H4 (cell line): ENCODE measurements at regions not wholly inside any gene's neighbourhood (a gene's known extent, or its start where the extent isn't known, plus 50 kb on each side); places are given as distances from the start of the nearest gene placed in this dataset.

Experiments
- DNase-seq: peaks from one replicate; pipeline ENCODE4 v3.0.0-alpha.2; 2015; ENCODE audit warnings: low spot score

DNA sequence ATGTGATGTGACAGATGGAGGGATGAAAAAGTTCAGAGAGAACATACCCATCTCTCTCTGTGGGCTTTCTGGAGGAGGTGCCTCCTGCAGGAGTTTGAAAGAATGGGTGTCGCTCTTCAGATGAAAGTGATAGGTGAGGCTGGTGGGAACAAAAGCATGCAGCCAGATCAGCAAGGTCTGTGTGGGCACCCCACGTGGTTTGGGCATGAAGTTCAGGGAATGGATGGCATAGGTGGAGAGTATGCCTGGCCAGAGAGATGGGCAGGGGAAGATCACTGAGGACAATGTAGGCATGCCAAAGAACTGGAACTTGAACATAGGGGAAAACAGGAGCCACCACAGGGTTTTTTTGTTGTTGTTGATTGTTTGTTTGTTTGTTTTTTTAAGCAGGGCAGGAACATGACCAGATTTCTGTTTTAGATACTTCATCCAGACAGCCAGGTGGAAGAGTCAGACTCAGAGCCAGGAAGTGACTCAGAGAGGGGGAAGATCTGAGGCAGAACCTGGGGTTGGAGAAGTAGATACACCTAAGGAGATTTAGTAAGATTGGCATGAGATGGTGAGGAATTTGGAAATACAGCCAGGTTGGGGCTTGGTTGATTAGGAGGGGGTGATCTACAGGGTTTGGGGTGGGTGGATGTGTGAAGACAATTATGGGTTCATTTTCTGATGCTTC lies 64.8 kb upstream of the CLSTN2 start:
- DNase-seq, result no peak

DNA sequence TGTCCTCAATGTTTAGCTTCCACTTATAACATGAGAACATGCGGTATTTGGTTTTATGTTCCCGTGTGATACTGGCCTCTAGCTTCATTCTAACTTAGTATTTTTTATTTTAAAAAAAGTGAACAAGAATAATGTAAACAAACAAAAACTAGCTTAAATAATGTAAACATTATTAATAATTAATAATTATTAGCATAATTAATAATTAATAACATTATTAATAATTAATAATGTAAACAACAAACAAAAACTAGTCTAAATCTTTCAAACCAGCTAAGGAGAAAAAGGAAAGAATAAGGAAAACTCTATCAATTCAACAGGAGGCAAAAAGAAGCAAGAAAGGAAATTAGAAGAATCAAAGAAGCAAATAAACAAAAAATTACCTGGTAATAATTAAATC lies 66.2 kb upstream of the CLSTN2 start:
- DNase-seq, result no peak

DNA sequence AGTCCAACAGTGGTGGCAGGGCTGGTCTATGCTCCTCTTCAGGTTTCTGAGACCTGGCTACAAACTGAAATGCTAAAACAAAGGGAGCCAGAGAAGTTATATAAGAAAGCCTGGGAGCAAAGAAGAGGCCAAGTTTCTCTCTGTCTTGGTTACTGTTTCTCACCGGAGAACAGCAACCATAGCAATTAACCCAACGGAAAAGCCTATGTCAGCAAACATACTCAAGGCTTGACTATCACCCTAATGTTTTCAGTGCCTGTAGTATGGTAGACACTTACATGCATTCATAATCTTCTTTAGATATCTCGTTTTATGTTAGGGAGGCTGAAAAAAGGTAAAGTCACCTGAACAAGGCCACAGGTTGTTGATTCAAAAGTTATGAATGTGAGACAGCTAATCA lies 86.3 kb upstream of the CLSTN2 start:
- DNase-seq, result no peak

DNA sequence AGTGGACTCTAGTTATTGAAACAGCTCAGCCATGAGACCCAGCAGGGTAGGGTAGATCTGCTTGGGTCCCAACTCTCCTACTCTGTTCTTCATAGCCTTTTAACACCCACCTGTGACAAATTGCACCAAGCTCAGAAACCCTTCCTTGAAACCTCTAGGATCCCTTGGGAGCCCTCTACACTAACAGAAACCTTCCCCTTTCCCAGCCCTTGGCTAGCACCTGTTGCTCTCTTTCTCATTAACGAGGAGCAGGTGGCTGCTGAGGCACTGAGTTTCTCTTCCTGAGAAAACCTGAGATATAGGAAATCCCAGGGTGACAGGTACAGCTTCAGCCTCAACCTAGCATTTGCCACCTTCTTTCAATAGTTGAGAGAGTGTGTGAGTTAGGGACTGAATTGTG lies 88.3 kb upstream of the CLSTN2 start:
- DNase-seq, result no peak

DNA sequence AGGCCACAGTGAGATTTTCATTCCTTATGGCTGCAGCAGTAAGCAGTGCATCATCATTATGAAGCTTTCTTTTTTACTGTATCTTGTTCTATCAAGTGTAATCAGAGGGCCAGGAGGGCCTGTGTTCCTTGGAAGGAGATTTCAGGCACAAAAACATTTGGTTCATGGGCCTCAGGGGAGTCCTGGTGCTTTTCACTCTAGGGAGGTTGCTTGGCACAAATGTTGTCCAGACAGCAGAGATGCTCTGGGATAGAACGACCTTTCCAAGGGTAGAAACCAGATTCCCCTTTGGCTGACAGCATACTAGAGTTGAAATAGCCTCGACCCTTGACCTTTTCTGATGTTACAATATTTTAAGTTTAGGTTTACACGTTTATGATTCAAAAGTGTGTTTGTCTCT lies 95.3 kb upstream of the CLSTN2 start:
- DNase-seq, result no peak

DNA sequence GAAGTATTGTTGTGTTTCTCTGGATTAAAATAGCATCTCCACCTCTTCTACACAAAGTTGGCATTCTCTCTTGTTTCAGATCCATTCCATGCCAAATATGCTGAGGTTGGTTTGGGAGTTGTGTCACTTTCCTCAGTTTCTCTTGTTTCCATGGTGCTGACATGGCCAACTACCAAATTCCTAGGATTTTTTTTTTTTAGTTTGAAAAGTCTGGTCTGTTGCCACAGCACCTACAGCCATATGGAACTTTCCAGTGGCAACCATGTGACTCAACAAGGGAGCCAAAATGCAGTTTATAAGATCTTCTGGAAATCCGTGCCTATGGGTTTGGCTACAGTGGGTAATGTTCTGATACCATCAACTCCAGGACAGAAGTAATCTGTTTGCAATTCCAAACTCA lies 96.0 kb upstream of the CLSTN2 start:
- DNase-seq, result no peak

DNA sequence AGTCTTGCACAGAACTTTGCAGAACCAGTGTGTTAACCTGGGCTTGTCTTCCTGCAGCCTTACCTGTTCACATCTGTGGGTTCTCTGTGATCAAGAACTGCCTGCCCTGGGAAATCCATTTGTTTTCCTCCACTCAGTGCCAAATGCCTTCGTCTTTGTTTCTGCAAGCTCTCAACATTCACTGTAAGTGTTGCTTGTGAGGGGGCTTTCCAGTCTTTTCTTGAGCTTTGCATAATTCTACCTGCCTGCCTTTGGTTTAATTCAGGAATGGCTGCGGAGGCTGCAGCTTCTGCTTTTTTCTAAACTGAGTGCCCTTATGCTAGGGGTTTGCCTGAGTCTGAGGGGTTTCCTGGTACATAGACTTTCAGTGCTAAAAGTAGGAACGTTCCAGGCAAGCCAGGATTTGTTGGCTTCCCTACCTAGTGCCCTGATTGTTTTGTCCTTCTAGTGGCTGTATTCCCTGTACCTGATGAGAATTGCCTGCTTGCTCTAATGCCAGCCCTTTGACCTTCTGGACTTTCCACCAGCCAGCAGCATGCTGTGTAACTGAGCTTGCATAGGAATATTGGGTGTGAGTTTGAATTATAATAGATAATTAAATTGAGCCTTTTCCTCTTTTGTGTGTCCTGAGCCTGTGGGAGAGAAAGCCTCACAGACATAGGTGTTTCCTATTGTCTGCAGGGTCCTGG lies 96.6 kb upstream of the CLSTN2 start:
- no peak for DNase-seq

DNA sequence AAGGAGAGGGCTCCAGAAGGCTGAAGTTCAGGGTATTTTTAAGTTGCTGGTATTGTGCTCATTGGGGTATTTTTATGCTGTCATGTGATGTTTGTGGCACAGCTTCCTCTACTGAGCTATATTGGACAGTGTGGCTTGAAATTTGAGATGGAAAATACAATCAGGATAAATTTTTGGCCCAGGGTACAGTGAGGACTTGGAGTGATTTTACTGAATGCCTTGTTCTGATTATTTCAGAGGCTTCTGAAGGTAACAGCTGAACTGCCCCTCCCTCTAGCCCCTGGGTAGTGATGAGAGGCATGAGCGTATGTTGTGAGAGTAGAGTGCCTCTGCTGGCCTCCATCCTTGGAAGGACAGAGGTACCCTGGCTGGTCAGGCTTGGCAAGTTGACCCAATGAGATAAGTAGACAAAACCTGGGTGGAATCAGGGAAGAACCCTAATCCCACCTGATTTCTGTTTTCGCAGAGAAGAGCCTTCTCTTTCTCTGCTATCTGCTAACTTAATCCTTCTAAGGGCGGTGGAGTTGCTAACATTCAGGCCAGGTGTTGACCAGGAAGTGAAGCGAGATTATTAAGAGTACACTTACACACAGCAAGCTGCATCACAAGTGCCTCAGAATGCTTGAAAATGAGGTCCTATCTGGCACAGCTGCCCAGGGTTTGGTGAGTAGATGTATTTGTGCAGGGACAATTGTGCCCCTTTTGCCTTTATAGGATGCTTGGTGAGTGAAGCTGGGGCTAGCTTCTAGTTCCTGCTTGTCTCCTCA lies 98.1 kb upstream of the CLSTN2 start:
- DNase-seq, result no peak

DNA sequence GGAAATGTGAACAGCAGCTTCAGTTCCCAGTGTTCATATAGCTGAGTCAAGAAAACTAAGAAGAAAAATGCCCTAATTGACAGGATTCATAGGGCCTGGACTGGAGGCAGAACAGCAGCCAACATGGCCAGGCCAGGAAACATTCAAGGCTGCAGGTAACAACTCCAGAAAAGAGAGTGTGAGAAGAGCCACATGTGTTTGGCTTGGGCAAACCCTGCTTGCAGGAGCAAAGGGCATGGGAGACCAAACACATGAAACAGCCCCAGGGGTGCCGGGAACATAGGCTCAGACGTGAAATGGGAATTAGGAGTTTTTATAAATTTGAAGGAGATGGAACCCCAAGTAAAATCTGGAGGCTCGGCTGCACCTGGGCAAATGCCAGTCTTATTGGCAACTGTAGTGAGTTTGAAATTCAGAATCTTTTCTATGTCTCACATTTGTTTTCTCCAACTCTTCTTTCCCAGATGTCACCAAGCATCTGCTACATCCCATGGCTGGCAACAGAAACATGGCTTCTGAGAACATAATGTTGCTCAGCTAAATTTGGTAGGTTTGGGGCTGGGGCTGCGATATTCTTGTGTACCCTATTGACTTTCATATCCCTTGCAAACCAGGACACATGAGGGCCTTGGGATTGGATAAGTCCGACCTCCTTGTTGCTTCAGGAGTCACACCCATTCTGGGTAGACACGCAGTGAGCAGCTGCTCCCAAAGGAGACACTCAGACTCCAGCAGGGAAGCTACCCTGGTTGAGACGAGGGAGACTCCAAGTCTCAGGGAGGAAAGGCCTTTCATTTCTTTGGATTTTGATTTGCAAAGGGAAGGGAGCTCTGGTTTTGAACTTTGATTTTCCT lies 98.9 kb upstream of the CLSTN2 start:
- no peak for DNase-seq

DNA sequence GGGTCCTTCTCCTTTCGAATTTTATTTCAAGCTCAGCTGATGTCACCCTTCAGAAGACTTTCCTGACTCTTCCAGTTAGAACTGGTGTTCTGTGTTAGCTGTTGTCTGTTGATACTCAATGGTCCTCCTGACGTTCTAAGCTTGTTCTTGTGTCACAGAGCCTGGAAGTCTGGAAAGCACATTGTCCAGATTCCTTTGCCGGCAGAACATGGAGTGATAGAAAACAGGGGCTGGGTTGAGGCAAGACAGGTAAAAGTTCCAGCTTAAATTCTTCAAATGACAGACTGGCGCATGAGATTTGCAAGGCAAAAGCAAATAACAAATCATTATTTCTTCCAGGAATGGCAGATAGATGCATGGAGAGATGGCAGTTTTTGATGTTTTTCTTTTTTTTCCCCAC lies 102.0 kb upstream of the CLSTN2 start:
- no peak for DNase-seq

DNA sequence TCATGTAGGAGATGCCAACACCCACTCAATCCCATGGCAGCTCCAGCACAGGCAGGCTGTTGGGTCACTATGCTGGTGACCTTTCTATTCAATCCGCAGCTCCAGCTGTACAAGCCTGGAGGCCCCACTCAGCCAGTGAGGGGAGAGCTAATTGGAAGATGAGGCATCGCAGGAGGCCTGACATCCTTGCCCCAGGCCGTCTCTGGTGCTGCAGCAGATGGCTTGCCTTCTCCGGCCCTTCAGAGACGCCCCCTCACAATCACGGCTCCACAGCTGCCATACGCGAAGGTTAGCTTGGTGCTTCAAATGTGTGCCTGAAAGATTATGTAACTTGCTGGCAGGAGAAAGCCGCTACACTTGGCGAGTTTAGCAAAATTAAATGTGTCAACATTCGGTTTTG lies 104.2 kb upstream of the CLSTN2 start:
- DNase-seq, result no peak

DNA sequence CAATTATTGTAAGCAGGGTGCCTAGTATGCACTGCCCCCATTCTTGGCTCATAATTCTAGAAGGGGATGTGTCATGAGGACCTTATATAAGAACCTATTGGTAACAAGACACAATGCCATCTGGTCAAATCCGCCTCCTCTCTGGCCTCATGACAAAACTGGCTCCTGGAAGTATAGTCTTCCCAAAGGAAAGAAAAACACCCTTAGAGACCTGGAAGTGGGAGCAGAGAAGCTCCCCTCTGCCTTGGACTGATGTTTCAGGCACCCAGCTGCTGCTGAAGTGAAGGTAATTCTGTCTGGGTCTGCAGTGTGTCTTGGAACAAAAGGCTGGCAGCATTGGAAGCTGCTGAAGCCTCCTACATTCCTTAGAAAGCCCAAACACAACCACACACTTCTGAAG lies 107.2 kb upstream of the CLSTN2 start:
- no peak for DNase-seq

DNA sequence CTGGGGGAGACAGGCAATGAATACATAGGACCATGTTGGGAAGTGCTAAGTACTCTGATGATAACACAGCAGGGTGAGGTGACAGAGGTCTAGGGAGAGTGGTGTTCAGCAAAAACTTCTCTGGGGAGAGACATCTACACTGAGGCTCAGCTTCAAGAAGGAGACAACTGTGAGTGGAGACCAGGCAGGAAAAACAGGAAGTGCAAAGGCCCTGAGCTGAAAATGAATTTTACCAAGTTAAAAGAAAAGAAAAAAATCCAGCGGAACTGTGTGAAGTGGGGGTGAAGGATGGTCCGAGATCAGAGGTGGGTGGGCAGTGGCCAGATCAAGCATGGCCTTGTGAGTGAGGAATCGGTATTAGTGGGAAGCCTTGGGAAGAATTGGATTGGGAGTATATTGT lies 110.1 kb upstream of the CLSTN2 start:
- DNase-seq, result no peak

DNA sequence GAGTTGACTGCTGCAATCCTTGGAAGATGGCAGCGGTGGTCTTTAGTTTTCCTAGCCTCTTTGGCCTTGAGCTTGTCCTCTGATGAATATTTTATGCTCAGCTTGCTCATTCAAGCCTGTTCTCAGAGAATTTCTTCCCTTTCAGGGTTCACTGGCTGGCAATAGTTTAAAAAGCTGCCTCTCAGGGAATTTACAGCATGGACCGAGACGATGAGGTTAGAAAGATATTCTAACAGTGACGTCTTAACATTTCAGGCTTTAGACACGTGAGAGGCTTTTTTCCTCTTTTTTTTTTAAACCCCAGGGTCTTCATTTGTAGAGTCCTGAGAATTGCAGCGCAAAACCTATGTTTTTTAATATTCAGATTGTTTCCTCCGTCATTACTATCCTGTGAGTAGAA lies 120.3 kb upstream of the CLSTN2 start:
- no peak for DNase-seq

DNA sequence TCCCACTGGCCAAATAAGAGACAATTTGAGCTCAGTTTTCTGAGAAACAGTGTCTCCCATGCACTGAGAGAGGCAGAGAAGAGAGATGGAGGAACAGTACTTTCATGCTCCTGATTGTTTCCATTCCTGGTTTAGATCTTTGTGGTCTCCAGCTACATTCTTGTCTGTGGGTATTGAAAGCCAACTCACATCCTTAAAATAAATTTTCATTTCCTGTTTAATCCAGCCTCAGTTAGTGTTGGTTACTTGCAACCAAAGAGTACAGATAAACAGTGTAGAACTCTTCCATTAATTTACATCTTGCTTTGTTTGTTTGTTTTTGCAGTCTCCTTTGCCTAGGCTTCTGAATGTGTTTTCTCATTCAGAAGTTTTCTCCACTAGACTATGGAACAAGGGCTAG lies 123.7 kb upstream of the CLSTN2 start:
- DNase-seq, result peak; percentile 88

DNA sequence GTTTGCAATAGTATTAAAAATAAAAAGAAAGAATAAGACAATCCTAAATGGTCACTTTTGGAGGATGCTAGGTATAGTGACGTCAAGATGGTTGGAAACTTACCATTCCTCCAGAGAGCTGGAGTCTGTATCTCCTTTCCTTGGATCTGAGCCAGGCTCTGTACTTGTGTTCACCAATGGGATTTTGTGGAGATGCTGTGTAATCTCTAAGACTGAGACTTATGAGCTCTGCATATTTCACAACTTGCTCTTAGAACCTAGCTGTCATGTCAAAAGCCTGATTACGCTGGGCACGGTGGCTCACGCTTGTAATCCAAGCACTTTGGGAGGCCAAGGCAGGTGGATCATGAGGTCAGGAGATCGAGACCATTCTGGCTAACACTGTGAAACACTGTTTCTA lies 126.8 kb upstream of the CLSTN2 start:
- DNase-seq, result no peak

DNA sequence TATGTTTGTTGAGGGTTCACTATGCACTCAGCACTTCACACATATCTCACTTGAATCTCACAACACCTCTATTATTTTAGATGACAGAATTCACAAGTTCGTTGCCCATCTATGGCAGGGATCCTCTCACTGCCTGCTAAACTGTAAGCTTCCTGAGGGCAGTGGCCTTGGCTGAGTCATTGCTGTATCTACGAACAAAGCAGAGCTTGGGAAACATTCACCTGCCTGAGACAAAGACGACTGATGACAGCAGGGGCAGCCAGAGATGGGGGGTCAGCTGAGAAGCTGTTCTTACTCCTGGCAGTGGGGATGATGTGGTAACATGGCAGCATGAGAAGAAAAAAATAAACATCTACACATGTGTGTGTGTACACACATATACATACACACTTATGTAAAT lies 125.5 kb upstream of the NMNAT3 start:
- DNase-seq, result no peak

DNA sequence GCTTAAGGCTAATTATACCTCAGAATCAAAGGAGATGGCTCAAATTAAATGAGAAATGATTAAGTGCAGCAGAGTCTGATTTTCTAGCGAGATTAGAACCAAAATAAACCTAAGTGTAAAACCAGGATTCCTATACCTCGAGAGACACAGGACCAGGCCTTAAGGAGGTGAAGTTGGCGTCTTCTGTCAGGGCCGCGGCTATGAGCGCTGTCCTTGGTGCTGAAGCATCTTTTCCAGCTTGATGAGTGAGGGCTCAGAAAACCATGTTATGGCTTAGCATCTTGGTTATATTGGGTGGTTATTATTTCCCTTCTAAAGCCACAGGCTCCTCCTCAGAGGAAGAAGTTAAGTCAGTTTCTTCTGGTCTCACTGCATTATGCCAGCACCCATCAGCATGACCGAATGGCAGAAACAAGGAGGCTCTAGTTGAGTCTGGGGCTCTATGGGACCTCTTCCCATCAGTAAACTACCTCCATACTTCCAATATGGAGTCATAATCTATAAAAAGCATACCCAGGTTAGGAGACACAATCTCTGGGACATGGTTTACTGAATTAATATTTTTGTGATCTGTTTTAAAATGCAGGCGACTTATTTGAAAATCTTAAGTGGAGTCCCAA lies 120.1 kb upstream of the NMNAT3 start:
- DNase-seq, result no peak

DNA sequence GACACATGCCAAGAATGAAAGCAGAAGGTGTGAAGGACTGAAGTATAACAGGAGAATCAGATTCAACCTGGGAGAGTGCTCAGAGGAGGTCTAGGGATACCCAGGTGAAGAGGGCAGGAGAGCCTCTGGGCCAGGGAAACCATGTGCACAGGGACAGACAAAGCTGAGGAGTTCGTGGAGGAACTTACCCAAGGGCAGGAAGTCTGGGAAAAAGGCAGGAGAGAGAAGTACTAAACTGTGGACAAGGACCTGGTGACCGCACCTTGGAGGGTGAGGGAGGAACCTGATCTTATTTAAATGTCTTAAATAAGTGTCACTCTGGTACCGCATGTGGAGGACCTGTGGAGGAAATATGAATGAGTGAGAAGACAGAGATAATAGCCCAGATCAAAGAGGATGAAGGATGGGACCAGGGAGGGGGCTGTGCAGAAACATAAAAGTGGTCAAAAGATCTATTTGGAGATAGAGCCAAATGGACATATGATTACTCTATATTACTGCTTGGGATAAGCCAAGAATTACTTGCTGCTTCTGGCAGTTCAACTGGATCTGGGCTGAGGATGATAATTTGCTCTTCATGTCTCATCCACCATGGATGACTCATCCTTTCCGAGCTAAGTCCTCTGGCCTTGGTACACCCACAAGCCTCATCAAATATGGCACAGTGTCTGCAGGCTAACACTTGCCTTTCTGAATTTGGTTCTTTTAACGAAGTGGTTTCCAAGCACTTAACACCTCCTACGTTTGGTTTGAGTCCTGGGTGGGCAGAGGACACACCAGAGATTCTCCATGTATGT lies 116.9 kb upstream of the NMNAT3 start:
- DNase-seq, result no peak

DNA sequence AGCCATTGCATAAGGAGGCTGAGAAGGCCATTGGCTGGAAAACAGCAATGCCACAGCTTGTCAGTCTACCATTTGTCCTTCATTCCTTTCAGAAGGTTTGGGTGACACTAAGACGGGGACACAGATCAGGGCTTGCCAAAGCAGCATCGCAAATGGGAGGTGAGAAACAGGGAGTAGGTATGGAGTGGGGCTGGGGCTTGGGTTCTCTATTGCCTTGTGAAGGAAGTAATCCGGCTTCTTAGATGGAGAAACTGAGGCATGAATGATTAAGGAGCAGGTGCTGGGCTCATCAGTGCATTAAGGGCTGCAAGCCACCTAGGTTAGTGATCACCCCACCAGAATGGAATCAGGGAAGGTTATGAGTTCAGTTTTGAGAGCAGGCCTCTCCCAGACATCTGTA lies 115.6 kb upstream of the NMNAT3 start:
- no peak for DNase-seq

DNA sequence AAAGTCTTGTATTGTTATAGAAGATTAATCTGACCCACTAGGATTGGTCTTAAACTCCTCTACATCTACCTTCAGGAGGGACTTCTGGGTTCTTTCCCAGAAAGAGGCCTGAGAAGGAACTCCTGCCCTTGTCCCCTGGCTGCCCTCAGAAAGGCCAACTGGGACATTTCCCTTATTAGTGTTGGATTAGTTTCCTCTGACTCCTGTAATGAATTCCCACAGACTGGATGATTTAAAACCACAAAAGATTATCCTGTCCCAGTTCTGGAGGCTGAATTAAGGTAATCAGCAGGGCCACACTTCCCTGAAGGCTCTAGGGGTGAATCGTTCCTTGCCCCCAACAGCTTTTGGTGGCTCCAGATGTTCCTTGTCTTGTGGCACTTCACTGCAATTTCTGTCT lies 102.8 kb upstream of the NMNAT3 start:
- DNase-seq, result no peak
